IMR-90 (cell line): ENCODE measurements at regions not wholly inside any gene's neighbourhood (a gene's known extent, or its start where the extent isn't known, plus 50 kb on each side); places are given as distances from the start of the nearest gene placed in this dataset.

ENCODE experiments used
- ATAC-seq: fragments of 200-7000 bp; cut with Tn5 transposase; 2 replicates; pipeline ENCODE4 v1.9.1; 2020; ENCODE audit warnings: low read depth, mild to moderate bottlenecking, moderate library complexity
- BruUV-seq: library from RNA; stranded (reverse); fragments of 400-500 nt; replicated peaks from 2 replicates; lab custom pipeline; 2021; lab: Mats Ljungman, UMichigan
- CTCF ChIA-PET: fragments of 300-600 bp; formaldehyde crosslinking; extraction: SDS; loops from one replicate; lab custom pipeline; 2021; ENCODE audit warnings: antibody characterized with exemption; lab: Yijun Ruan, JAX
- POLR2A ChIA-PET: fragments of 300-600 bp; sonication (Branson Sonifier 250); formaldehyde crosslinking; loops from one replicate; lab custom pipeline; 2022; ENCODE audit warnings: antibody characterized with exemption; ENCODE audit not compliant: unreplicated experiment; lab: Charles Lee
- DNase-seq: peaks from one replicate; pipeline ENCODE4 v3.0.0; 2013
- H2AFZ ChIP-seq: replicated peaks from 2 replicates; pipeline ENCODE3; 2013; ENCODE audit warnings: low read length, mild to moderate bottlenecking; ENCODE audit not compliant: poor library complexity
- H2AK5ac ChIP-seq: 2 replicates; pipeline ENCODE4 v1.6.1; 2013; ENCODE audit warnings: low read depth, low read length, inconsistent platforms
- H2AK9ac ChIP-seq: replicated peaks from 2 replicates; pipeline ENCODE3; 2013; ENCODE audit warnings: mild to moderate bottlenecking, low read depth, low read length, moderate library complexity; ENCODE audit not compliant: poor library complexity
- H2BK120ac ChIP-seq: 2 replicates; pipeline ENCODE4 v1.6.1; 2013; ENCODE audit warnings: low read depth, low read length, inconsistent platforms
- H2BK15ac ChIP-seq: 3 replicates; pipeline ENCODE4 v1.6.1; 2013; ENCODE audit warnings: low read depth, low read length, inconsistent platforms
- H2BK20ac ChIP-seq: 2 replicates; pipeline ENCODE4 v1.6.1; 2013; ENCODE audit warnings: low read depth, mild to moderate bottlenecking, inconsistent platforms, low read length, moderate library complexity
- H2BK5ac ChIP-seq: 2 replicates; pipeline ENCODE4 v1.6.1; 2013; ENCODE audit warnings: mild to moderate bottlenecking, low read depth, low read length, inconsistent platforms; ENCODE audit not compliant: poor library complexity, severe bottlenecking
- H3K14ac ChIP-seq: replicated peaks from 2 replicates; pipeline ENCODE4 v1.6.1; 2013; ENCODE audit warnings: low read depth, low read length, inconsistent platforms
- H3K18ac ChIP-seq: 2 replicates; pipeline ENCODE4 v1.6.1; 2013; ENCODE audit warnings: low read depth, low read length, control low read depth
- H3K23ac ChIP-seq: 2 replicates; pipeline ENCODE4 v1.6.1; 2013; ENCODE audit warnings: low read depth, low read length, inconsistent platforms
- H3K27ac ChIP-seq: 2 replicates; pipeline ENCODE4 v1.5.1; 2013; ENCODE audit warnings: mild to moderate bottlenecking, control low read depth, low read length; ENCODE audit not compliant: insufficient read depth
- H3K27me3 ChIP-seq: 2 replicates; pipeline ENCODE4 v1.6.1; 2013; ENCODE audit warnings: low read length; ENCODE audit not compliant: control insufficient read depth, insufficient read depth
- H3K36me3 ChIP-seq: 2 replicates; pipeline ENCODE4 v1.6.1; 2013; ENCODE audit warnings: low read length, mixed read lengths; ENCODE audit not compliant: control insufficient read depth, insufficient read depth
- H3K4ac ChIP-seq: 2 replicates; pipeline ENCODE4 v1.6.1; 2013; ENCODE audit warnings: low read depth, low read length, inconsistent platforms
- H3K4me1 ChIP-seq: 2 replicates; pipeline ENCODE4 v1.6.1; 2013; ENCODE audit warnings: low read length, mixed read lengths; ENCODE audit not compliant: control insufficient read depth, insufficient read depth
- H3K4me2 ChIP-seq: 2 replicates; pipeline ENCODE4 v1.6.1; 2013; ENCODE audit warnings: low read depth, mild to moderate bottlenecking, control low read depth, low read length, moderate library complexity
- H3K4me3 ChIP-seq: 2 replicates; pipeline ENCODE4 v1.5.1; 2013; ENCODE audit warnings: low read depth, mild to moderate bottlenecking, control low read depth, low read length, moderate library complexity; ENCODE audit not compliant: insufficient read depth
- H3K56ac ChIP-seq: 2 replicates; pipeline ENCODE4 v1.6.1; 2013; ENCODE audit warnings: low read length, inconsistent platforms; ENCODE audit not compliant: insufficient read depth; ENCODE audit errors: extremely low read depth
- H3K79me1 ChIP-seq, 2 experiments: 2 replicates each; pipeline ENCODE4 v1.6.1; 2013; ENCODE audit warnings: low read length in 2 of 2, inconsistent platforms in 1 of 2, low read depth in 1 of 2
- H3K9ac ChIP-seq: 2 replicates; pipeline ENCODE4 v1.6.1; 2013; ENCODE audit warnings: low read depth, low read length, control low read depth
- H3K9me1 ChIP-seq: 2 replicates; pipeline ENCODE4 v1.6.1; 2013; ENCODE audit warnings: low read length, inconsistent platforms; ENCODE audit not compliant: insufficient read depth
- H3K9me3 ChIP-seq: 2 replicates; pipeline ENCODE4 v1.6.1; 2013; ENCODE audit warnings: low read length; ENCODE audit not compliant: control insufficient read depth, insufficient read depth
- H4K20me1 ChIP-seq: 2 replicates; pipeline ENCODE4 v1.6.1; 2013; ENCODE audit warnings: low read length, inconsistent platforms; ENCODE audit not compliant: insufficient read depth
- H4K5ac ChIP-seq: 2 replicates; pipeline ENCODE4 v1.6.1; 2013; ENCODE audit warnings: mild to moderate bottlenecking, low read depth, low read length, control low read depth
- H4K8ac ChIP-seq, 2 experiments: 2 replicates each; pipeline ENCODE4 v1.6.1; 2013; ENCODE audit warnings: low read depth in 2 of 2, low read length in 2 of 2, control low read depth in 1 of 2, inconsistent platforms in 1 of 2
- H4K91ac ChIP-seq: 2 replicates; pipeline ENCODE4 v1.6.1; 2013; ENCODE audit warnings: low read depth, low read length, inconsistent platforms; ENCODE audit not compliant: insufficient read depth
- CEBPB ChIP-seq: IDR thresholded peaks from 2 replicates; pipeline ENCODE4 v1.6.1; 2012; ENCODE audit warnings: low read depth, low read length, improper control_type of control experiment
- CHD1 ChIP-seq: IDR thresholded peaks from 2 replicates; pipeline ENCODE4 v1.6.1; 2012; ENCODE audit warnings: low read depth, low read length, improper control_type of control experiment
- CTCF ChIP-seq: conservative IDR thresholded peaks from 2 replicates; pipeline ENCODE4 v1.5.1; 2012; ENCODE audit warnings: mild to moderate bottlenecking, low read depth, low read length, improper control_type of control experiment
- MAZ ChIP-seq: IDR thresholded peaks from 2 replicates; pipeline ENCODE4 v1.6.1; 2012; ENCODE audit warnings: low read depth, mild to moderate bottlenecking, low read length, improper control_type of control experiment, moderate library complexity, borderline replicate concordance
- MXI1 ChIP-seq: IDR thresholded peaks from 2 replicates; pipeline ENCODE4 v1.6.1; 2012; ENCODE audit warnings: low read depth, mild to moderate bottlenecking, low read length, moderate library complexity, borderline replicate concordance
- NFE2L2 ChIP-seq: fragments of 150-350 bp; IDR thresholded peaks from 2 replicates; pipeline ENCODE4 v1.6.1; 2016; ENCODE audit warnings: low read depth, mild to moderate bottlenecking, low read length
- RAD21 ChIP-seq: IDR thresholded peaks from 2 replicates; pipeline ENCODE4 v1.6.1; 2012; ENCODE audit warnings: low read length, improper control_type of control experiment
- RFX5 ChIP-seq: IDR thresholded peaks from 2 replicates; pipeline ENCODE4 v1.8.0; 2012; ENCODE audit warnings: low read depth, mild to moderate bottlenecking, low read length, moderate library complexity
- SMC3 ChIP-seq: fragments of 150-350 bp; IDR thresholded peaks from 2 replicates; pipeline ENCODE4 v1.6.1; 2016; ENCODE audit warnings: low read depth, mild to moderate bottlenecking, antibody characterized with exemption, low read length, moderate library complexity
- USF2 ChIP-seq: fragments of 150-350 bp; IDR thresholded peaks from 2 replicates; pipeline ENCODE4 v1.6.1; 2017; ENCODE audit warnings: mild to moderate bottlenecking, antibody characterized with exemption, low read length, low read depth
- WGBS, 2 experiments: methylation state at CpG; one replicate each; pipeline versions ENCODE4 v1.1.5 to v1.1.7; 2013; ENCODE audit warnings: missing lambda C conversion rate in 2 of 2; ENCODE audit not compliant: insufficient read length in 1 of 2; ENCODE audit errors: extremely low coverage in 2 of 2; 5-methylcytosine and 5-hydroxymethylcytosine counted together
- dilution Hi-C: fragments of 300-500 bp; cut with HindIII; formaldehyde crosslinking; loops from one replicate; pipeline ENCODE4 v1.14.3; 2018; ENCODE audit warnings: low sequenced_read_pairs; ENCODE audit not compliant: unreplicated experiment
- in situ Hi-C: fragments of 300-500 bp; cut with MboI; formaldehyde crosslinking; loops from 3 replicates; pipeline ENCODE4 v1.14.3; 2019; ENCODE audit warnings: low sequenced_read_pairs, inconsistent platforms, mixed read lengths
- intact Hi-C: fragments of 100-400 bp; cut with micrococcal nuclease; formaldehyde crosslinking; loops from 2 replicates; pipeline ENCODE4 v1.10.0; 2022
- TF ChIP-seq, protein P1 (sequence below): fragments of 150-350 bp; IDR thresholded peaks from 2 replicates; pipeline ENCODE4 v1.6.1; 2016; ENCODE audit warnings: low read depth, mild to moderate bottlenecking, low read length, moderate library complexity, borderline replicate concordance

DNA sequence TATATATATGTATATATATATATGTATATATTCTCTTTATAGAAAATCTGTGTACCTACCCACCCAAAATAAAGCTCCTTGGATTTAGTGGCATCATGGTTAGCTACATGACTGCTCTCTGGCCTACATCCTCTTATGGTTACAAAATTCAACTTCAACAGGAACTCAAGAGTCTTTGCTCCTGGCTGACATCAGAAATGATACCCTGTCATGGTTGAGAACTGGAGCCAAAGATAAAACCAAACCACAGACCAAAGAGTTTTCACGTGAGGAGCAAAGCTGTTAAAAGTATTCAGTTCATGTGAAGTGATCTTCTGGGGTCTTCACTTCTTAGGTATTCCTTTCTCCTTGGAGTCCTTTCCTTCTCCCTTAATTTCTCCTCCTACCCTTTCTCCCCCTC lies 476.3 kb downstream of the SOX11 start:
- Histone ChIP-seq H3K4me3 (no peak overlapping the region), H2BK20ac (no peak overlapping the region), H2AK9ac (no peak overlapping the region), H3K79me1 (no peaks in the 10 kb centered on the region), H4K8ac (no peak overlapping the region), H2BK5ac (no peak overlapping the region), H4K20me1 (no peaks in the 10 kb centered on the region), H2AK5ac (no peak overlapping the region), H3K4me2 (no peak overlapping the region), H3K14ac (no peak overlapping the region), H3K9ac (no peak overlapping the region), H3K56ac (no peak overlapping the region), H3K27ac (no peak overlapping the region), H3K9me1 (no peaks in the 10 kb centered on the region), H3K4me1 (no peaks in the 10 kb centered on the region), H3K36me3 (no peaks in the 10 kb centered on the region), H3K4ac (no peak overlapping the region), H3K9me3 (no peaks in the 10 kb centered on the region), H2AFZ (no peak overlapping the region), H4K91ac (no peak overlapping the region), H2BK15ac (no peak overlapping the region), H3K27me3 (no peaks in the 10 kb centered on the region; the same call in 1 of the 2 replicates), H4K5ac (no peak overlapping the region), H3K23ac (no peak overlapping the region), H3K18ac (no peak overlapping the region), H2BK120ac (no peak overlapping the region)
- ATAC-seq (no peak), DNase-seq (no peak)
- no CpG with 5 or more reads among the region's 1 CpG for WGBS, 2 experiments
- POLR2A ChIA-PET = no interaction called here
- CTCF ChIA-PET = no interaction called here
- TF ChIP-seq, protein P1, sequence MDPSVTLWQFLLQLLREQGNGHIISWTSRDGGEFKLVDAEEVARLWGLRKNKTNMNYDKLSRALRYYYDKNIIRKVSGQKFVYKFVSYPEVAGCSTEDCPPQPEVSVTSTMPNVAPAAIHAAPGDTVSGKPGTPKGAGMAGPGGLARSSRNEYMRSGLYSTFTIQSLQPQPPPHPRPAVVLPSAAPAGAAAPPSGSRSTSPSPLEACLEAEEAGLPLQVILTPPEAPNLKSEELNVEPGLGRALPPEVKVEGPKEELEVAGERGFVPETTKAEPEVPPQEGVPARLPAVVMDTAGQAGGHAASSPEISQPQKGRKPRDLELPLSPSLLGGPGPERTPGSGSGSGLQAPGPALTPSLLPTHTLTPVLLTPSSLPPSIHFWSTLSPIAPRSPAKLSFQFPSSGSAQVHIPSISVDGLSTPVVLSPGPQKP = no peak
- no peak for TF ChIP-seq MAZ
- no peak for TF ChIP-seq RAD21
- no peak for TF ChIP-seq CHD1
- no peak for TF ChIP-seq SMC3
- TF ChIP-seq CTCF = no peak
- TF ChIP-seq NFE2L2 = no peak
- no peak for TF ChIP-seq CEBPB
- no peak for TF ChIP-seq MXI1
- no peak for TF ChIP-seq USF2
- TF ChIP-seq RFX5 = no peak
- no TSS peak for BruUV-seq
- in situ Hi-C loops (no loop called here), intact Hi-C loops (no loop called here), dilution Hi-C loops (no loop called here)
